NCI-H2107 treated with DMSO at 0.1 percent for 48 hours (cell line): ENCODE measurements at regions not wholly inside any gene's neighbourhood (a gene's known extent, or its start where the extent isn't known, plus 50 kb on each side); places are given as distances from the start of the nearest gene placed in this dataset.
"Not testable (repeated sequence)": the region's sequence is repeated elsewhere in the genome, so short reads cannot be mapped to it uniquely, and the experiment has no call there.

Experiments used
- DNase-seq: peaks from one replicate; lab custom pipeline; 2025; ENCODE audit not compliant: unreplicated experiment; lab: John Stamatoyannopoulos, UW

- DNase-seq, result no peak
These were observed 92.7 kb downstream of the C12orf75 start for GRCh38 chr12:105423237-105423636.

DNA sequence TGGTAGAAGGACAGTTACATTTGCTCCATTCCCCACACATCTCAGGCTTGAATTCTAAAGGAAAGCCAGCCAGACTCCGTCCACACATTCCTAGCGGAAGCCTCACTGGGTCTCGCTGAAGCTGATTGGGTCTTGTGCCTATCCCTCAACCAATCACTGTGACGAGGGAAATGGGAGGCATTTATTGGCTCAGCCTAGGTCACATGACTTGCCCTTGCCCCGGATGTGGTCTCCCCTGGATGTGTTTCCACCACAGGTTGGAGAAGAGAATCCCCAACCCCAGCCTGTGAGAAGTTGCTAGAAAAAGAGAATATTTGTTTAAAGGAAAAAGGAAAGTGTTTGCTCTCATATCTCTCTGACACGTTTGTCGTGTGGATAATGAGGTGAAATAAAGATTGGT is 93.4 kb downstream of the C12orf75 start:
- no peak for DNase-seq

DNA sequence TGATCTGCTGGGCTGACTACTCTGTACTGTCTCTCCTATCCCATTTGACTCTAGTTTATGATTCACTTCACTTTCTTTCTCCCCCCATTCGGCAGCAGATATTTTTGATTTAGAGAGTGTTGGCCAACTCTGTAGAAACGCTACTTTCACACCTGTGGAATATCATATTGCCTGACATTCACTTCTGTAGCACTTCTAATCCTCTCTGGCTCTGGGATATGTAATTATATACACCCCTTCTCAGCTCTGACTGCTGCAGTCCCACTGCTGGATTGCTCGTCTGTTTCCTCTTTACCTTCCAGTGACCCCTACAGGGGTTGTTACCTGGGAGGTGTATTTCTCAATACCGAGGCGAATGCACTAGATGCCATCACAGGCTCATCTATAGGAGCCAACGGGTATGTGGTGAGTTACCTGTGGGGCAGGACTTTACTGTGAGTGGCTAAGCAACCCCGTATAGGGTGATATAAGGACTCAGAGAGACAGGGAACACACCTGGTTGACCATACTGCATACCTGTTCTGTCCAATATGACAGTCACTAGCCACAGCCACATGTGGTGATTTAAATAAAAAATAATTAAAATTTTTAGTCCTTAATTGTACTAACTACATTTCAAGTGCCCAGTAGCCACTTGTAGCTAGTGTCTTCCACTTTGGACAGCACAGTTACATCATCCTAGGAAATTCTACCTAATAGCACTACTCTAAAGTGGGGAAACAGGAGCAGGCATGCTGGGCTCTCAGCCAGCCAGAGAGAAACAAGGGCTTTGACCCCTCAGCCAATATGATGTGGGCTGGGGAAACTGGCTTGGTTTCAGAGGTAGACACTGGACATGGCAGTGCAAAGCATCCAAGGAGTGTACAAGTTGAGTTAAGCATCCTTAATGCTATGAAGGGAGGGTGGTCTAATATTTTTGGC is 95.0 kb downstream of the C12orf75 start:
- DNase-seq, result peak; percentile 15

DNA sequence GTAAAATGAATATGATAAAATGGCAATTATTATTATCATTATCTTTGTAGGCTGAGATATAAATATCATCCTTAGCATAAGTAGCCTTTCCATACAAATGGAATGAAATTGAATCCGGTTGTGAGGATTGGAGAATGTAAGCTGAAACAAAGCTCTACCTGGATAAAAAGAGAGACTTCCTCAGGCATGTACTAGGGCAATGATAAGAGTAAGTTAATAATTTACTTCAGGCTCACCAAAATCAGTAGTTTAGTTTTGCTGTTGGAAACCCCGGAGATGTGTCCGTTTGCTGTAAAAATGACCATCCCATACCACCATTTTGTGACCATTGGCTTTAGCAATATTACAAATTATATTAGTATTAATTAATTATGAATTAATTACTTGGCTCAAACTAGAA is 96.3 kb downstream of the C12orf75 start:
- no peak for DNase-seq

GRCh38 chr12:105427883-105428282 is 97.4 kb downstream of the C12orf75 start:
- DNase-seq, result no peak

DNA sequence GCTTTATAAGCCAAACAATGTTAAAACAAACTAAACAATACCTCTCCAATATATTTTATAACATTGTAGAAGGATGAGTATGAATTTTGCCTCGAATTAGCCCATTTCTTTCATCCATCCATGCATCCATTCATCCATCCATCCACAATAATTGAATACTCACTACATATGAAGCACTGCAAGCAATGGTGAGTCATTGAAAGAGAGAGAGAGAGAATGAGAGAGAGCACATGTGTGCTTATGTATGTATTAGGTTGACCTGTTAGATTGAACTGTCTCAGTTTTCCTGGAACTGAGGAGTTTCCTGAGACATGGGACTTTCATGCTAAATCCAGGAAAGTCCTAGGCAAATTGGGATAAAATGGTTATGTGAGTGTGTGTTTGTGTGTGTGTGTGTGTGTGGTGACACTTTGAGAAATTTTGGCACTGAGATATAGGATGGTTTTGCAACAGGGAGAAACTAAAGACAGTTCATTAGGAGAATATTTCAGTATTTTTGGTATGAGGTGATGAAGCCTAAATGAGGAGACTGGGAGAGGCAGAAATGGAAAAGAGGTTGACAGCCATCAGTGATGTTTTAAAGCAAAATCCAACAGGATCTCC is 98.4 kb downstream of the C12orf75 start:
- no peak for DNase-seq

- no peak for DNase-seq
These were observed 99.0 kb downstream of the C12orf75 start for GRCh38 chr12:105429511-105429910.

DNA sequence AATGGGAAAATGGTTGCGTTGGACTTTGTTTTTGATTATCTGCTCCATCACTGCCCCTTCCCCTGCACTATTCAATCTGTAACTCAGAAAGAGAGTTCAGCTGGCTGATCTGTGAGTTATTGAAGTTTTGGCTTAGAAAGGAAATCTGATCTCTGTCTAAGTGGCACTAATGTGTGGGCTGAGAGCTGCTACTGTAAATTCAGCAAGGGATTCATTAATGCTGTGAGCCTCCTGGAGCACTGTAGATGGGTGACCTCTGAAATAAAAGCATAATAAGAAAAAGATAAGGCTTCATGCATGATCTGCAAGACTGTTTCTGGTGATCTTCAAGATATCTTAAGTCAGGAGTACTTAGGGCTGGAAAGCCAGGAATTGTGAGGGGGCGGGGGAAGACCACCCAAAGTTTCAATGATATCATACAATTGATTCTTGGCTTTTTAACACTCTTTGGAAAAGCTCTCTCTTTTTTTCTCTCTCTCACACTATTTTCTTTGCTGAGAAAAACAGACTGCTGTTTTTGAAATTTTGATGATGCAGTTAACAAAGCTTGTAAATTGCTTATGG is 101.1 kb downstream of the C12orf75 start:
- peak; percentile 87 for DNase-seq

GRCh38 chr12:105433804-105434203 is 103.3 kb downstream of the C12orf75 start:
- DNase-seq, result no peak

GRCh38 chr12:105436636-105437035 is 106.1 kb downstream of the C12orf75 start:
- DNase-seq, result no peak

GRCh38 chr12:105440037-105440664 is 109.7 kb downstream of the C12orf75 start:
- DNase-seq, result no peak

DNA sequence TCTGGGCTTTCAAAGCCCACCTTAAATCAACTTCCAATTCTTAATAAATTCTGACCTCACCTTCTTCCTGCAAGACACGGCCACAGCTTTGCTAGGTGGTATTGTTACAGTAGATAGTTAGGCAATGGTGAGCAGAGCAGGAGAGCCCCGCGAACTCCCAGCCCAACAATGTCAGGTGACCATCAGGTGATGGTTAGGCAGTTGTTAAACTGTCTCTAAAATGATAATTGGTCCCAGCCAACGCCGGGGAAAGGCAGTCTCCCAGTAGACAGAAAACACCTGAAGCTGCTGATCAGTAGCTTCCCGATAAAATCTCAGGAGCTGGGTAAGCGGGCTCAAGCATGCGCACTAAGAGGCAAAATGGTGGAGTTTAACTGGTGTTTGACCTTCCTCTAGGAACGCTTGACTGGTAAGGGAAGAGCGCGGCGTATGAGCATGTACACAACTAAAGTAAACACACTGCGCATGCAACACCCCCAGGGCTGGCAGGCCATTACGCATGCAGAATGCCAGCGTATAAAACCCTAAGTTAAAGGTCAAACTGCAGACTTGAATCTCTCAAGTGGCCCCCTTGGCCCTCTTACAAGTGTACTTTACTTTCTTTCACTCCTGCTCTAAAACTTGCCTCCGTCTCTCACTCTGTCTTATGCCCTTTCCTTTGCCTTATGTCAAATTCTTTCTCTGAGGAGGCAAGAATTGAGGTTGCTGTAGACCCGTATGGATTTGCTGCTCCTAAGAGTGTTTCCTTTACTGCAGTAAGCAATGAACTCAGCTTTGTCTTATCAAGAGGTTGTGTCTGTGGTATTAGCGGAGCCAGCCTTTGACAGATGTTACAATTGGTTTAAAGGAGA is 113.5 kb downstream of the C12orf75 start:
- no peak for DNase-seq

DNA sequence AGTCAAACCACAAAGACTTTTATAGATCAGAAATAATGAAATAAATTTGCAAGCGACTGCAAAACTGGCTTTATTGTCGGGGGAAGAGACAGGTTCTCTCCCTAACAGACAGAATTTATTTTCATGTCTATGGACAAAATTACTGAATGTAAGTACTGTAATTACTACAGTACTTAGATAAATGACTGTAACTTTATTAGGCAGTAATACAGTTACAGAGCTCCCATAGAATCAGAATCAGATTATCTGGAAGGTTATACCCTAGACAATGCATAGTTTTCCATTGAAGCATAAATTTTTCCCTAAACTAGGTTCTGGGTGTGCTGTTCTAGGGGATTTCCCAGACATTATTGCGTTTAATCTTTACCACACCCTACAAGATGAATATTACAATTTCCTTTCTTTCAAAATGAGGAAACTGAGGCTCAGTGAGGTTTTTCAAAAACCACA is 114.2 kb downstream of the C12orf75 start:
- DNase-seq, result no peak

GRCh38 chr12:105445249-105445648 is 114.8 kb downstream of the C12orf75 start:
- DNase-seq, result no peak

- DNase-seq, result no peak
These were observed 115.2 kb downstream of the C12orf75 start for GRCh38 chr12:105445649-105446048.

DNA sequence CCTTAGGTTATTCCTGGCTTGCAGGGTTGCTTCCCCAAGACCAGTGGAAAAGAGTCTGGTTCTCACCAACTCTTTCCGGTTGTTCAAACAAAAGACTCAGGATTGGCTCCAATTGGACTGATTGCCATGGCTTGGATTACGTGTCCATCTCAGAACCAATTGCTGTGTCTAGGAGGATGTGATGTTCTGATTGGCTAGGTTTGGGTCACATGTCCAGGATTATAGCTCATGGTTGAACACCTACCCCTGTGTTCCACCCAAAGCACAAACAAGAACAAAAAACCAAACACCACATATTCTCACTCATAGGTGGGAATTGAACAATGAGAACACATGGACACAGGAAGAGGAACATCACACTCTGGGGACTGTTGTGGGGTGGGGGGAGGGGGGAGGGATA is 116.0 kb downstream of the C12orf75 start:
- DNase-seq, result not testable (repeated sequence)

GRCh38 chr12:105449431-105449830 is 118.9 kb downstream of the C12orf75 start:
- DNase-seq, result no peak

GRCh38 chr12:105451211-105451610 is 120.7 kb downstream of the C12orf75 start:
- no peak for DNase-seq

DNA sequence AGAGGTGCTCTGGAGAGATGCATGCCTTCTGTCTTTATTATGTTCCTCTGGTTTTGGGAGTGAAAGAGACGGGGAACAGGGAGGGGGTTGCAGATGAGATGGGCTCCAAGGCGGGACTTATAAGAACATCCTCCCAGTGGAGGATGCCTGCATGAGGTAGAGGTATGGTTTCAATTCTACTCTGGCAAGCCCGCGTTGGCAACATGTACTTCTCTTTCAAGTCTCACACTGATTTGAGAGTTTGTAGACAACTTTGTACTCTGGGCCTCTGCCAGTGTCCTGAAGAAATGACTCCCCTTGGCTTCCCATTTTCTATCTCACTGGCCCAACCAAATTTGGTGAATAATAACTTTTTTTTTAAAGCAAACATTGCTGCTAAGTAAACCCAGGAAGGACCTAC is 121.3 kb downstream of the C12orf75 start:
- no peak for DNase-seq

GRCh38 chr12:105453316-105453715 is 122.8 kb downstream of the C12orf75 start:
- DNase-seq, result no peak

- no peak for DNase-seq
These were observed 124.2 kb downstream of the C12orf75 start for GRCh38 chr12:105454688-105455087.
